ENCODE measurements at regions not wholly inside any gene's neighbourhood (a gene's known extent, or its start where the extent isn't known, plus 50 kb on each side); places are given as distances from the start of the nearest gene placed in this dataset.
A peak's percentile ranks its signal among the peaks of the same experiment; 100 is the strongest.
"Not testable (repeated sequence)": the region's sequence is repeated elsewhere in the genome, so short reads cannot be mapped to it uniquely, and the experiment has no call there.

GRCh38 chr1:199836430-199836829 is 191.1 kb upstream of the NR5A2 start:
- no peak for DNase-seq

GRCh38 chr1:199837321-199837720 is 190.2 kb upstream of the NR5A2 start:
- no peak for DNase-seq

GRCh38 chr1:199839608-199840007 is 187.9 kb upstream of the NR5A2 start:
- not testable (repeated sequence) for DNase-seq

DNA sequence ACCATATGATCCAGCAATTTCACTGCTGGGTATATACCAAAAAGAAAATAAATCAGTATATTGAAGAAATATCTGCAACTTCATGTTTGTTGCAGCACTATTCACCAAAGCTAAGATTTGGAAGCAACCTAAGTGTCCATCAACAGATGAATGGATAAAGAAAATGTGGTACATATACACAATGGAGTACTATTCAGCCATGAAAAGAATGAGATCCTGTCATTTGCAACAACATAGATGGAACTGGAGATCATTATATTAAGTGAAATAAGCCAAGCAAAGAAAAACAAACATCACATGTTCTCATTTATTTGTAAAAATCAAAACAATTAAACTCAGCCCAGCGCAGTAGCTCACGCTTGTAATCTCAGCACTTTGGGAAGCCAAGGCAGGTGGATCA is 184.4 kb upstream of the NR5A2 start:
- DNase-seq: not testable (repeated sequence)

DNA sequence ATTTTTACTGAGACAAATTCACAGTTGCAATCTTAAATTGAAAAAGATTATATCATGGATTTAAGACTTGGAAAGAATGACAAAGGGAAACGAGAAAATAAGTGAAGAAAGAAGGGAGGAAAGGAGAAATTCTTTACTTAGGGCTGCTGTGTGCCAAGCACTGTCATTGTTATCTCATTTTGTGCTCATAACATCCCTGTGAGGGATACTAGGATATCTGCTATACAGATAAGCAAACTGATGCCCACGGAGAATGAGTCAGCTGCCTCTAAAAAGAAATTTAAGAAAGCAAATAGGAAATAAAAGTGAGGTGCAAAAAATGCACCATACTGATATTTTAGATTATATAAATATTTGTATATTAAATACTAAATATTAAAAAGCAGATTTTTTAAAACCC is 183.6 kb upstream of the NR5A2 start:
- DNase-seq: no peak

GRCh38 chr1:199847021-199847420 is 180.5 kb upstream of the NR5A2 start:
- no peak for DNase-seq

DNA sequence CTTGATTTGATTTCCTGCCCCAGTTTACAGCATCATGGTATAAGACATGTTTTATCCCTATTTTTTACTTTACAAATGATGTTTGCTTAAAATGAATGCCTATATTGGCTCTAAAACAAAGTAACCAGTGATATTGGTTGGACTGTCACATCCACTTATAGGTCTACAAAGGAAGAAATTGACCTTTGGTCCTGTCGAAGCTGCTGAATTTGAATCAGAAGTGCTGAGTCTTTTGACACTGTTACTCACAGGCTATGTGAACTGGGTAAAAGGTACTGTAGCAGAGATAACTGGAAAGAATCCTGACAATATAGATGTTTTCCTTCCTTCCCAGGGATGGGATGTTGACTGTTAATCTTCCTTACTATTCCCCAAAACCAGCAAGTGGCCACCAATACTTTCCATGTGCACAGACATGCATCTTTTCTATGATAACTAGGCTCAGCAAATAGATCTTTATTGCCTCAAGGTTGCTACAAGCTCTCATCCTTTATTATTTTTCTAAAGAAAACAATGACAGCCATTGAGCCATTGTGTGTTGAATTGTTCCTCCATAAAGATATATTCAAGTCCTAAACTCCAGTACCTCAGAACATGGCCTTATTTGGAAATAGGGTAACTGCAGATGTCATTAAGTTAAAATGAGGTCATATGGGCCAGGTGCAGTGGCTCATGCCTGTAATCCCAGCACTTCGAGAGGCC is 175.9 kb upstream of the NR5A2 start:
- no peak for DNase-seq

GRCh38 chr1:199854686-199855321 is 172.7 kb upstream of the NR5A2 start:
- no peak for DNase-seq

- DNase-seq: no peak
Measured at GRCh38 chr1:199855580-199855979, 171.9 kb upstream of the NR5A2 start.

DNA sequence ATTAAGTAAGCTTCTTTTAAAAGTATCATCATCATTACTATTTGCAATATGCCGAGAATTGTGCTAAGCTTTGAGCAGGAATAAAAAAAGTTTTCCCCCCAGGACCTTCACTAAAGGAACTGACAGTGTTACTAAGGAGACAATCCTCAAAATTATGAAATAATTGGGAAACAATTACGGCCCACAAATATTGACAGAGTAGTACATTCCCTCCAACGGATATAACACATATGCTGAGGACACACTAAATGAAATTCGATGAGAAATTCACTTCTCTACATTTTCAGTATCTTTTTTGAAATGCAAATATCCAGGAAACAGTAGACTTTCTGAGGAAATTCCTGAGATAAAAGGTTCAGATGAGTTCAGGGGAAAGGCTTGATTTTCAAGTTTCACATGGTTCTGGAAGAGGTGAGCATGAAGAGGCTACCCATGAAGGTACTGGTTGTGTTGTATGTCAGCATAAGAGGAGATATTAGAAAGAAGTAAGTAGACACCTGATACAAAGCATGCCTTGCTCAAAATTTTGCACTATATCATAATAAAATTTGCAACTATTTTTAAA is 171.2 kb upstream of the NR5A2 start:
- no peak for DNase-seq

DNA sequence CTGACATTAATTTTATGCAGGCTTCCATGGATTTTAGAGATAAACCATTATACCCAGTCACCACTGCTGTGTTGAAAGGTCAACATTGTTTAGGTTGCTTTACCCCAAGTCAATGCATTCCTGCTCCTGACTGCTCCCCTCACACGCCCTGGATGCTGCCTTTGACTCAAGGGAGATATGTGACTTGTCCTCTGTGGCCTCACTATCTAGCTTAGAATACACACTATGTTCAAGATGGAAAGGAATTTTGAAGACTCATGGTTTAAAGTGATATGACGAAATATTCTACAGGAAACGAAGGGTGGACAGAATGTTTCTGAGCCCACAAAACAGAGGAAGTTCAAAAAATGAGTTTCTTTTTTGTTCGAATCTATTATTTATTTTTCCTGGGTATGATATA is 170.4 kb upstream of the NR5A2 start:
- no peak for DNase-seq

GRCh38 chr1:199857516-199857915 is 170.0 kb upstream of the NR5A2 start:
- DNase-seq: no peak

GRCh38 chr1:199858171-199858570 is 169.3 kb upstream of the NR5A2 start:
- DNase-seq: no peak

DNA sequence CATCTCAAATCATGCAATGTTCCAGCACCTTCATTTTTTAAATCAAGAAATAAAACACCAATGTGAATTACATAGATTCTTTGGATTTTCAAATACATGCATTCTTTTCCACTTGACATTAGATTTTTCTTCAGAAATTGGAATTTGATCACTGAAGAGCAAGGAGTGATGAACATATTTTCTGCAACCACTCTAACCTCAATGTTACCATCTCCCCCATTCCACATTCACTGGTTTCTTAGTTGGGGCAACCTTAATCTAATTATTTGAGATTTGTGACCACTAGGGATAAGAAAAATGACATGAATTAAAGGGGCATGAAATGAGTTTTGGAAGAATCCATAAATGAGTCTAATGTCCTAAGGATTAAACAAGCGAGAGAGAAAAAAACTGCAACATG is 168.7 kb upstream of the NR5A2 start:
- no peak for DNase-seq

DNA sequence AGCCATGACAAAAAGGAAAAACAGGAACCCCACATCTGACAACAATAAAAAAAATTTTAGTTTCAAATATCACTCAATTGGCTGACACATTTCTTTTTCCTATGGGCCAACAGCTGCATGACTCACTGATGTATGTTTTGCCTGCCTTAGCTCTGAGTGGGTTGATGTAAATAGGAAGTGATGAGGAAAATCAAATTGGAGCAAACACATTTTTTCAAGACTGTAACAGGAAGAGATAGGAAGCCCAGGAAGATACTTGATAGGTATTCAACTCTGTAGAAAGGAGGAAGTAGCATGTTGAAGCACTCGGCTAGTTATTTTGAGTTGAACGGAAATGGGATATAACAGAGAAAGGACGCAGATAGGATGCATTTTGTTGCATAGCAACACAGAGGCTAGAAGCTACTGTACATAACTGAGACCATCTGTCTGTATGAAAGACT is 168.0 kb upstream of the NR5A2 start:
- DNase-seq: peak; percentile 7

GRCh38 chr1:199861020-199861795 is 166.3 kb upstream of the NR5A2 start:
- DNase-seq: no peak

DNA sequence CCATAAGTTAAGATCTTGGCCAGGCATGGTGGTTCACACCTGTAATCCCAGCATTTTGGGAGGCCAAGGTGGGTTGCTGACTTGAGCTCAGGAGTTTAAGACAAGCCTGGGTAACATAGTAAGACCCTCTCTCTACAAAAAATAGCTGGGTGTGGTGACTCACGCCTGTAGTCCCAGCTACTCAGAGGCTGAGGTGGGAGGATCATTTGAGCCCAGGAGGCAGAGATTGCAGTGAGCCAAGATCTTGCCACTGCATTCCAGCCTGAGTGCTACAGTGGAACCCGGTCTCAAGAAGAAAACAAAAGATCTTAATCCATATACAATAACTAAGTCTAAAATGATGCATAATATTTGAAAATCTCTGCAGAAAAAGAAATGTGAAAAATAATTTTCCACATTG is 165.5 kb upstream of the NR5A2 start:
- DNase-seq: no peak

GRCh38 chr1:199866210-199866617 is 161.3 kb upstream of the NR5A2 start:
- DNase-seq: no peak

GRCh38 chr1:199867601-199868000 is 159.9 kb upstream of the NR5A2 start:
- DNase-seq: no peak

- no peak for DNase-seq
Measured at GRCh38 chr1:199868777-199869176, 158.7 kb upstream of the NR5A2 start.

GRCh38 chr1:199875337-199875736 is 152.2 kb upstream of the NR5A2 start:
- DNase-seq: no peak

DNA sequence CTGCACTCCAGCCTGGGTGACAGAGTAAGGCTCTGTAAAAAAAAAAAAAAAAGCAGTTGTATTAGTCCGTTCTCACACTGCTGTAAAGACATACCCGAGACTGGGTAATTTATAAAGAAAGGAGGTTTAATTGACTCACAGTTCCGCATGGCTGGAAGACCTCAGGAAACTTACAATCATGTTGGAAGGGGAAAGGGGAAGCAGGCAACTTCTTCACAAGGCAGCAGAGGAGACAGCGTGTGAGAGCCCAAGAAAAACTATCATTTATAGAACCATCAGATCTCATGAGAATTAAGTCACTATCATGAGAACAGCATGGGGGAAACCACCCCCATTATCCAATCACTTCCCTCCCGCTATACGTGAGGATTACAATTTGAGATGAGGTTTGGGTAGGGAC is 151.7 kb upstream of the NR5A2 start:
- no peak for DNase-seq

- DNase-seq: no peak
Measured at GRCh38 chr1:199877526-199878384, 149.8 kb upstream of the NR5A2 start.

Data from CD4-positive, alpha-beta T cell treated with Interleukin-10 for 1 hour (primary cell).